GM21515 (cell line): ENCODE measurements at regions not wholly inside any gene's neighbourhood (a gene's known extent, or its start where the extent isn't known, plus 50 kb on each side); places are given as distances from the start of the nearest gene placed in this dataset.
"Not testable (repeated sequence)": the region's sequence is repeated elsewhere in the genome, so short reads cannot be mapped to it uniquely, and the experiment has no call there.

Experiments
- ATAC-seq: cut with Tn5 transposase; IDR thresholded peaks from one replicate; pipeline ENCODE4 v1.9.1; 2021; ENCODE audit not compliant: unreplicated experiment

- ATAC-seq: not testable (repeated sequence)
These were observed 247.5 kb upstream of the ERBB4 start for GRCh38 chr2:212786088-212786487.

- ATAC-seq: peak; percentile 52
These were observed 238.5 kb upstream of the ERBB4 start for GRCh38 chr2:212777020-212777491.

- ATAC-seq: no peak
These were observed 235.3 kb upstream of the ERBB4 start for GRCh38 chr2:212773808-212774339.

GRCh38 chr2:212770240-212770639 lies 231.6 kb upstream of the ERBB4 start:
- no peak for ATAC-seq

- no peak for ATAC-seq
These were observed 228.3 kb upstream of the ERBB4 start for GRCh38 chr2:212766921-212767320.

- ATAC-seq: no peak
These were observed 214.2 kb upstream of the ERBB4 start for GRCh38 chr2:212752730-212753351.

GRCh38 chr2:212745359-212745758 lies 206.8 kb upstream of the ERBB4 start:
- ATAC-seq: peak; percentile 79

GRCh38 chr2:212737392-212738172 lies 199.0 kb upstream of the ERBB4 start:
- no peak for ATAC-seq

GRCh38 chr2:212736385-212736726 lies 197.8 kb upstream of the ERBB4 start:
- ATAC-seq: no peak

- no peak for ATAC-seq
These were observed 194.7 kb upstream of the ERBB4 start for GRCh38 chr2:212733273-212733672.

GRCh38 chr2:212732860-212733259 lies 194.3 kb upstream of the ERBB4 start:
- ATAC-seq: no peak

GRCh38 chr2:212730994-212731393 lies 192.4 kb upstream of the ERBB4 start:
- ATAC-seq: peak; percentile 77

- no peak for ATAC-seq
These were observed 190.1 kb upstream of the ERBB4 start for GRCh38 chr2:212728717-212729116.

GRCh38 chr2:212727751-212728150 lies 189.1 kb upstream of the ERBB4 start:
- peak; percentile 42 for ATAC-seq

GRCh38 chr2:212726403-212726802 lies 187.8 kb upstream of the ERBB4 start:
- no peak for ATAC-seq

GRCh38 chr2:212725180-212725579 lies 186.6 kb upstream of the ERBB4 start:
- ATAC-seq: no peak

- ATAC-seq: no peak
These were observed 184.6 kb upstream of the ERBB4 start for GRCh38 chr2:212723226-212723625.

- no peak for ATAC-seq
These were observed 183.4 kb upstream of the ERBB4 start for GRCh38 chr2:212722046-212722445.

- no peak for ATAC-seq
These were observed 182.4 kb upstream of the ERBB4 start for GRCh38 chr2:212721026-212721451.

- ATAC-seq: not testable (repeated sequence)
These were observed 176.8 kb upstream of the ERBB4 start for GRCh38 chr2:212715411-212715810.

GRCh38 chr2:212713681-212714080 lies 175.1 kb upstream of the ERBB4 start:
- ATAC-seq: no peak

- no peak for ATAC-seq
These were observed 174.4 kb upstream of the ERBB4 start for GRCh38 chr2:212712991-212713390.
